Fibroblast of skin of scalp (primary cell): ENCODE measurements at regions not wholly inside any gene's neighbourhood (a gene's known extent, or its start where the extent isn't known, plus 50 kb on each side); places are given as distances from the start of the nearest gene placed in this dataset.

Source experiments
- DNase-seq: peaks from one replicate; pipeline ENCODE4 v3.0.0-alpha.2; 2013

DNA sequence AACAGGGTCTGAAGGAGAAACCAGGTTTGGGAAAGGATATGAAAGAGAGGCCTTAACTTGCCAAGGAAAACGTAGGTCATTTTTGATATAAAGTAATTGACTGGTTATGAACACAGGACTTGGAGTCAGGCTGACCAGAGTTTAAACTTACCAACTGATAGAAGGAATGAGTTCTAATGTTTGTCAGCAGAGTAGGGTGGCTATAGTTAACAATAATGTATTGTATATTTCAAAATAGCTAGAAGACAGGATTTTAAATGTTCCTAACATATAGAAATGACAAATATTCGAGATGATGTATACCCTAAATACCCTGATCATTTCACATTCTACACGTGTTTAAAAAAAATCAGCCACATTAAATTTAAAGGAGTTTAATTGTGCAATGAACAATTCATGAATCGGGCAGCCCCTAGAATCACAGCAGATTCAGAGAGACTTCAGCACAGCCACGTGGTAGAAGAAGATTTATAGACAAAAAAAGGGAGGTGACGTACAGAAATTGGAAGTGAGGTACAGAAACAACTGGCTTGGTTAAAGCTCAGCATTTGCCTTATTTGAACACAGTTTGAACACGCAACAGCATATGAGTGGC lies 52.5 kb upstream of the PLEKHG7 start:
- DNase-seq = no peak

DNA sequence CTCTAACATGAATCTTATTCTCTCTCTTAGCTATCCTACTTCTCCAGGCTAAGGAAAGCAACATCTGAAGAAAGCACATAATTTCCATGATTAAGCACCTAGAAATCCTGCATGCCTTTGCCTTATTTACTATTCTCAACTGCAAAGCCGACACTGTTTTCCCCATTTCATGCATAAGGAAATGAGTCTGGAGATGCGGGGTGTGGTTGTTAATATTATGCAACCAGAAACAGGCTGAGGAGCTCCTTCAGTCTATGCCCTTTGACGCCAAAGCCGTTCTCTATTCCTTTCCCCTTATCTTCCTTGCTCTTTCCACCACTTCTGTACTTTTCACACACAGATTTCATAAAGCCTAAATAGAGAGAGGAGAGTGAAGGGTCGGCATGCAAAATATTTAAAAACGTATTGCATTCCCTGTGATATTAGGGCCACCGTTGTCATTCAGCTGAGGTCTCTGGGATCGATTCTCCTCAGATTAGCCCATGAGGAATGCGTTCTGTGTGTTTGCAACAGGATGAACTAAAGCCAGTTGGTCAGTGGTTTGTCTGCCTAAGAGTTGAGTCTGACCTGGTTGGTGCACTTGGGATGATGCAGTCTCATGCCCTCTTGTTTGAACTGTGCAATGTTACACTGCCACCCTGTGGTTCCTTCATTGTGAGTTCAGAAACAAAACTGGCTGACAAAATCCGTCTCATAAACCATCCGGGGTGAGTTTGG lies 53.1 kb upstream of the PLEKHG7 start:
- peak; percentile 83 for DNase-seq

DNA sequence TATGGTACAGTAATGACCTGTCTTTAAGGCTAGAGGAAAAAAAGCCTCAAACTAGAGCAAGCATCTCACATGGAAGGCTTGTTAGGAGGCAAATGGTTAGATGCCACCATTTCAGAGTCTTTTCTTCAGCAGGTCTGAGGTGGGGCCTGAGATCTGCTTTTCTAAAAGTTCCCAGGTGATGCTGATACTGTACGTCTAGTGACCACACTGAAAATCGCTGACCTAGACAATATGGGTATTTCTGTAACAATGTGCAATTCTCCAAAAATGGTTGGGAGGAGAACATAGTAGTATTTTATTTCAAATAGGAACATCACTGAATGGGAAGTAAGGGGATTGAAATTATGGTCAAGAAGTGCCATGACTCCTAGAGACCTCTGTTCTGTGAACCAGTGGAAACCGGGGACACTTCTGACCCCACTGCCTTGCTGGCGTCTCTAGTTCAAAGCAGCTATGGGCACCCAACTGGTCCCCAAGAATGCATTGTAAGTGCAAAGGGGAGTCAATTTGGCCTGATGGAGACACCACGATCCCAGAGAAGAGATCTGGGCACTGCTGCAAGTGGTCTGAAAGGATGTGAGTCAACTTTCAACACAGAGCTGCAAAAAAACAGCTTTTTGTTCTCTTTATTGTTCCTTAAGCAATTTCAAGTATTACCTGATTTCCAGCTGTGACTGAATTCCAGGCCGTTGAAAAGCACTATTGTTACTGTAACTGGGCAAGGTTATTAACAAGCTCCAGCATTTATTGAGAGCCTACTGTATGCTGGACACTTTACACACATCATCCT lies 54.4 kb upstream of the PLEKHG7 start:
- DNase-seq = no peak

DNA sequence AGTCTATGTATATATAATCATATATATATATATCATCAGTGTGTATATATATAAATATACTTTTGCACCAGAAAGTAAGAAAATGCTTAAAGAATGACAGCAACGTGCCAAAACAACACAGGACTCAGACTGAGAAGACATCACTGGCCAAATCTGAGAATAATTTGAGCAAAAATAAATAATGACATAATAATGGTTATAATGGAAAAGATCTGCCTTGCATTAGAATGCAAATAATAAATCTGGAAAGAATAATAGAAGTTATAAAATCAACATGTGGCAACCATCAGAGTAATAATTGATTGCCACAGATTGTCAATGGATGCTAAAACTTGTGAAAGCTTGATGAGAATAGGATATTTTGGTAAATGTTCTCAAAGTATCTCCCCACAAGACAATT lies 61.5 kb upstream of the PLEKHG7 start:
- DNase-seq = no peak

DNA sequence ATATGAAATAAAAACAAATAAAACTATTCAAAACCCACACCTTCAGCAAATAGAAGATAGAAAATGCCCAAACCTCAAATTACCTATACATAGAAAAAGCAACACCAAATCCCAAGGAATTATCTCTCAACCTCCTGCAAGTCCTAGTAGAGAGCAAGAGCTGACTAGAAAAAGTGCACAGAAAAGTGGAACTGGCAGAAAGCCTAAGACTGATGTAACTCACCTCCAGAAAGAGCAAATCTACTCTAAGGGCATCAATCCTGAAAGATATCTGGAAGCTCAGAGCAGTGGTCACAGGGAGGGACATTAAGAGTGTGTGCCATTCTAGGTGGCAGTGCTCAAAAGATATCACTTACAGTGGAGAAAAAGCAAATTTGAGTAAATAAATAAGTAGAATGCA lies 62.1 kb upstream of the PLEKHG7 start:
- peak; percentile 10 for DNase-seq

DNA sequence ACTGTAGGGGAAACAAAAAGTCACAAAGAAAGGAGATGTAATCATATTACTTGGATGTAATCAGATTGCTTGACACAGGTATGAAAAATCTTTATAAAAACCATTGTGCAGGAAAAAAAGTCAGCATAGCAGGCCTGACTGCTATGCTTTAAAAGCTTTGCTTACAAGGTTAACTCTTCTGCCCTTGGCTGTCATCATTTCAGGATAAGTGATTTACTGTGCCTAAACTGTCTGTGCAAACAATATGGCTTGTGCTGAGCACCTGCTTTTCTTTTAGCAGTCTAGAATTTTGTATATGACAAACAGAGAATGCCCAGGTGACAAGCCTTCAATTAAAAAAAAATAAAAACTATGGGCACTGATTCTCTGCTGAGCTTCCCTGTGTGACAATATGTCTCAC lies 63.8 kb upstream of the PLEKHG7 start:
- DNase-seq = no peak

DNA sequence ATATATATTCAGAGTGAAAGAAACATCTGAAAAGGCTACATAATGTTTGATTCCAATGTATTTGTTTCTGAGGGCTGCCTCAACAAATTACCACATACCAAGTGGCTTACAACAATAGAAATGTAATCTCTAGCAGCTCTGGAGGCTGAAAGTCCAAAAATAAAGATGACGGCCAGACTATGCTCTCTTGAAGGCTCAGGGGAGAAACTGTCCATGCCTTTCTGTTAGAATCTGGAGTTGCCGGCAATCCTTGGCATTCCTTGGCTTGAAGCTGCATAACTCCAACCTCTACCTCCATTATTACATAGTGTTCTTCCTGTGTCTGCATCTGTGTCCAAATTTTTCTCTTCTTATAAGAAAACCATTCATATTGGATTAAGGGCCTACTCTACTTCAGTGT lies 68.1 kb upstream of the PLEKHG7 start:
- DNase-seq = peak; percentile 25

DNA sequence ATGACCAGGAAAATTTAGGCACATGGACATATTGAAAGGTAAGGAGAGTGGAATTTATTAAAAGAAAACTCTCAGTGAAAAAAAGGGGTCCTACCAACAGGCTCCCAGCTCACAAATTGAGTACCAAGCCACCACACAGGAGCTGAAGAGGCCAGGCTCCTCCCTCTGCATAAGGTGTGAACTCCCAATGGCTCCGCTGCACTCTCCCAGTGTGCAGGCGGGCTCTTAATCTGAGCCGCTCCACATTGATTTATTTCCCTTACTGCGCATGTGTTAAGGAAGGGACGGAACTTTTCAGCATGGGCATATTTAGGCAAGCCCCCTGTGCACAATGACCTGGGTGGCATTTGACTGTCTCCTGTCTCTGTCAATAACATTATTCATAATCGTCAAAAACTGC lies 68.6 kb upstream of the PLEKHG7 start:
- no peak for DNase-seq

DNA sequence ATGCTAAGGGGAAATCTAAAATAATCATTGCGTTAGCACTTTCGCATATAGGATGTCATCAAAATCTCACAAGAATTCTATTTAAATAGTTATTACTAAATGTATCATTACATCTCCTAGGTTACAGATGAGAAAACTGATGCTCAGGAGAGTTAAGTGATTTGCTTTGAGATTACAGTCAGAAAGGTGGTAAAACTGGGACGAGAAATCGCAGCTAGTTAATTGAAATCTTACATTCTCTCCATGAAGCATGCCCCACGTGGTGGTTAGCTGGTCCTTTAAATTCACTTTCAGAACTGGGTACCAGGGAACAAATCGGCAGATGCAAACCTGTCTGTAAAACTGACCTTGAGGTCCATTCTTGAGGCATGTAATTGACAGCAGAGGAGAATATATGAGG lies 71.8 kb upstream of the PLEKHG7 start:
- DNase-seq = no peak

DNA sequence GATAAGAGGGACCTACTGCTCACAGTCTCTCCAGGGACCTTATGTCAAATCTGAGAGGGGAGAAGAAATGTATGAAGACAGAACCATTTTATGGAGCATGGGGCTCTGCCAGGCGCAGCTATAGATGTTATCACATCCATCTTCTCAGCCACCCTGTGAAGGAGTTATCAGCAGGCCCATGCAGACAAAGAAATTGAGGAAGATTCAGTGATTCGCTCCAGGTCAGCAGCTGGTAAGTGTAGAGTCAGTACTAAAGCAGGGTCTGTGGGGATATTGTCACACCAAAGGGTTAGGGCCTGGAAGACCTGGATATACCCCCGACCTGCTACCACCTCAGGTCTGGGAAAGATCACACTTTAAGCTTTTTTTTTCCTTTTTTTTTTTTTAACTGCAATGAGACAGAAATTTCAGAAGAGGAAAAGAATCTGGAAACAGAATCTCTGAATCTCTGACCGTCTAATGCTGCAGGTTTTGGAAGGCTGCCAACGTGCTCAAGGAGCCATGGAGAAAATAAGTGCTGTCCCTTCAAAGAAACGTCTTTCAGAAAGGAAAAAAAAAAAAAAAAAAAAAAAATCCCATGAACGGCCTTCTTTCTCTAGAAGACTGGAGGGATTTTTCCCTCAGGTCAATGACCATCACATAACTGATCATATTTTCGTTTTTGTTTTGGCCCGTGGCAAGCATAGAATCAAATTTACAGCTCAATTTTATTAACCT lies 73.3 kb upstream of the PLEKHG7 start:
- DNase-seq = peak; percentile 32

DNA sequence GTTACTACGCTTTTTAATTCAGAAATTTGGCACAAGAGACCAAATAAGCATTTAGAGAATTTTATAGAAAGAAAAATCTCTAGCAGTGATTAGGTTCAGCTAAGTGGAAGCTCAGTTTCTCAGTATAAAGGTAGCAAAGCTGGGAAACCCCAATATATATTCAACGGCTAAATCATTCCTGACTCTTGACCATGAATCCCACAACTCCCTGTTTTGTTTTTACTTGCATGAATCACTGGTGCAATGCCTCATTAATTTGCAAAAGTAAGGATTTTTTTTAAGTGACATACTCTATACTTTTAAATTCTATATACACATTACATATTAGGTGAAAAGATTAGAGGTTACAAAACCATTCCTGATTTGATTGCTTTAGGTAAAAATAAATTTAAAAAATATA lies 74.3 kb upstream of the PLEKHG7 start:
- DNase-seq = peak; percentile 53

DNA sequence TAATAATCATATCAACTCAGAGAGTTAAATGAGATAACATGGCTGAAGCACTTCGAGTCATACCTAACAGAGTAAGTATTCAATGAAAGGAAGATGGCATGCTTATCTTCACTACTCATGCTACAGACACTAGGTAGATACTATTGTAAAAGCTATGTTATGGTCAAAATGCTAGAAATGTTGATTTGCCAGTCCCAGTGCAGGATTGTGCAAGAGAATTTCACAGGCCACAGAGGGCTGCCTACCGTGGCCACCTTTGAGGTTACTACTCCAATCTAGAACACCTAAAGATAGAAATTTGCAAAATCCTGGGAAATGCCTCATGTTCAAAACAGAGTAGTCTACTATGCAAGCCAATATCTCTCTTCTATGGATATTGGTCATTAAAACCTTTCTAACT lies 75.3 kb upstream of the PLEKHG7 start:
- no peak for DNase-seq

DNA sequence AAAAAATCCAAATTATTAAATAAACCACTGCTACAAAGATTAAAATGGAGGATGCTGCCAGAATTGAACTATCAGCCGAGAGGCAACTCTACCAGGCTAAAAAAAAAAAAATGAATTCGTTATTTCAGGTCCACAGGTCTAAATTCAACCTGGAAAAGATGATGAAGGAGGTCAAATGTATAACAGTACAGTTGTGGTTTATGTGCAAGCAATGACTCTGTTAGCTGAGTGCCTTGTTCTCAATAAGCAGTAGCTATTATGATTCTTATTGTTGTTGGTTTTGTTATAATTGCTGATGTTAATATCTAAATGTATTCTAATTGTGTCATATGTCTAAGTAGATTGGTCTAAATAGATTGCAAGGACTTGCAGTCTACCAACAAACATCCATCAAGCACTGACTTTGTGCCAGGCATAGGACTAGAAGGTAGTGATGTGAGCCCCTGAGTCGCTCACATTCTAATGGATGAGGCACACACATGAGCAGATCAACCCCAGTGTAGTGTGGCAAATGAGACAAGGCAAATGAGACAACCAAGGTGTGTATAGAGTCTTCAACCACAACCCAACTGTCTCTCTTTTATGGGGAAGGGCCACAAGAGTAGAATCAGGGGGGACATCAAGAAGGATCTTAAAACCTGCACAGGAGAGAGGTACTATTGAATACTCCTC lies 77.0 kb upstream of the PLEKHG7 start:
- no peak for DNase-seq

DNA sequence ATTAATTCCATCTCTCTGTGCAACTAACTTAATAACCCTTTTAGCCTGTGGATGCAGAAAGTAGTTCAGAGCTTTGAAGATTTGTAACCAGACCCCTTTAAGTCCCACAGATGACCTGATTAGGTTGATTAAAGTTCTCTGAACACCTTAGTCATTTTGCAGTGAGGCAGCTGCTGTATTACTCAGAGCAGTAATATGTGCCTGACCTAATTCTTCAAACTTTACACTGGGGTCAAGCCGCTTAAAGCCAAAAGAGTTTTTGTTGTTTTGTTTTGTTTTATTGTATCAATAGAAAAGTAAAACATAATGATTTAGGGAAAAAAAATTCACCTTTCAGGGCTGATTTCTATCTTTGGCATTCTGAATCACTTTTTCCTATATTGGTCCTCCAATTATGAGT lies 78.6 kb upstream of the PLEKHG7 start:
- peak; percentile 40 for DNase-seq

DNA sequence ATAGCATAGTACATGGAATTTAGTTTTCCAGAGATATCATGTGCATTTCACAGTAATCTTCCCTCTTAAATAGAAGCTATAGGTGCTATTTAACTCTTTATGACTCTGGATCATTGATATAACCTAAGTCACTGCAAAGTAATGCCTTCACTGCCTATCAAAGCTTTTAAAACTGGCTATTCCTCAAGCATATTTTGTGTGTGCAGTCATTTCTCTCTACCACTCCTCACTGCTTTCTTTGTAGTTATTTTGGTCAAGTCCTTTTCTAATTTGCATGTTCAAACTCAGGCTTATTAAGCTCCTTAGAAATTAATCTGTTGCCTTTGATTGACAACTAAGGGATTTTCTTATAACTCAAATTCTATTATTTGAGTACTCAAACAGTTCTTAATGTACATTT lies 79.4 kb upstream of the PLEKHG7 start:
- peak; percentile 16 for DNase-seq

DNA sequence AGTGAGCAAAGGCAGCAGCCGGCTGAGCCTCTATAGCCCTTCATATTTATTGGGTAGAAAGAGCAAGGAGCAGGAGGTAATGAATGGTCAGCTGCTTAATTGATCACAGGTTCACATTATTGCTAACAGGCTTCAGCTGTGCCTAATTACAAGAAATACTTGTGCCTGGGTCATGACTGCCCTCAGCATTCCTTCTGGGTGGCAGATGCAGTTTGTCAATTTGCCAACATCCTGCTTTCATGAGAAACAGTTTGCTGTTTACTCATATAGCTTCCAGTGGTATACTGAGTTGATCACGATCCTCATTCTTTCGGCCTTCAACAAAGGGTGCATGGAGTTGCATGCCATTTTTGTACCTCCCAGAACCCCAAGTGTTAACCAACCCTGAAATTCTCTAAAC lies 81.0 kb upstream of the PLEKHG7 start:
- DNase-seq = peak; percentile 18

DNA sequence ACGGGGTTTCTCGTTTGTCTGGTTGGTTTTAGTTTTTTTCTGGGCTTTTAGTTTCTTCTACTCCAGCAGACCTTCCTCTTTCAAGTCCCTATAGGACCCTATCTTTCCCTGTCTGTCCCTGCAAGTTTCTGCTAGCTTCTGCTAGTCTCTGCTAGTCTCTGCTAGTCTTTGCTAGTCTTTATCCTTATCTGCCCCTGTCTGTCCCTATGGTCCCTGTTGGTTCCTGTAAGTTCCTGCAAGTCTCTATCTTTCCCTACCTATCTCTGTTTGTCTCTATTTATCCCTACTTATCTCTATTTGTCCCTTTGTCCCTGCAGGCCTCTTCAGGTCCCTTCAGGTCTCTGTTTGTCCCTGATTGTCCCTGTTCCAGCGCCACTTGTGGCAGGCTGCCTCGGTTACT lies 81.5 kb upstream of the PLEKHG7 start:
- no peak for DNase-seq

DNA sequence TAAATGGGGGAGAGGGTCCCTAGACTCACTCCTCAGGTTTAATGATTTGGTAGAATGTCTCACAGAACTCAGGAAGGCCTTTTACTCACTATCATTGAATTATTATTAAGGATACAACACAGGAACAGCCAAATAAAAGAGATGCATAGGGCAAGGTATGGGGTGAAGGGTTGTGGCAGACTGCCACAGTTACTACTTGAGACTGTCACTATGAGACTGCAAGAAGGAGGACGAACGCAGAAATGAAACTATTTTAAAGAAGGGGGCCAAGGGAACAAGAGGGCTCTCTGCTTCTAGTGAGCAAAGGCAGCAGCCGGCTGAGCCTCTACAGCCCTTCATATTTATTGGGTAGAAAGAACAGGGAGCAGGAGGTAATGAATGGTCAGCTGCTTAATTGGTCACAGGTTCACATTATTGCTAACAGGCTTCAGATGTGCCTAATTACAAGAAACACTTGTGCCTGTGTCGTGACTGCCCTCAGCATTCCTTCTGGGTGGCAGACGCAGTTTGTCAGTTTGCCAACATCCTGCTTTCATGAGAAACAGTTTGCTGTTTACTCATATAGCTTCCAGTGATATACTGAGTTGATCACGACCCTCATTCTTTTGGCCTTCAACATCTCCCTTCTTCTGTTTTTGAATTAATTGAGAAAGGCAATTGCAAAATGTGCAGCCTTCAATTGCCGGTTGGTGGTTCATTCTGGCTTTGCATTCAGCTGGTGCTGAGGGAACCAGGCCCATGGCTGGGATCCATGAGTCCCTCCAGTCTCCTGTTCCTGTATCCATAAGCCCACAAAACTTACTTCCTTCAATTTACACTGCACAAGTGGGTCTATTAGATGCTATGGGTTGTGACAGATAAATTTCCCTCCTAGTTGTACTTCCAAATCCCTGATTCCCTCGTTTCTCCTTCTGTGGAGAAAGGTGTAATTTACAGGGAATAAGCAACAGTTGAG lies 82.8 kb upstream of the PLEKHG7 start:
- DNase-seq = peak; percentile 69

DNA sequence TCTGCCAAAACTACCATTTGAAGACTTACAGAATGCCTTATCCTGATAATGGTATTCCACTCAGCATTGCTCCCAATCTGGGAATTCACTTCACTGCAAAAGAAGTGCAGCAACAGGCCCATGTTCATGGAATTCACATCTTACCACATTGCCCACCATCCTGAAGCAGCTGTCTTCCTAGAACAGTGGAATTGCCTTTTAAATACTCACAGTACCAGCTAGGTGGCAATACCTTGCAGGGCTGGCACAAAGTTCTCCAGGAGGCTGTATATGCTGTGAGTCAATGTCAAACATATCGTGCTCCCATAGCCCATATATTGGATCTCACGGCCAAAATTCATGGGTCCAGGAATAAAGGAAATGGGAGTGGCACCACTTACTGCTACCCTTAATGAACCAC lies 83.8 kb upstream of the PLEKHG7 start:
- no peak for DNase-seq

DNA sequence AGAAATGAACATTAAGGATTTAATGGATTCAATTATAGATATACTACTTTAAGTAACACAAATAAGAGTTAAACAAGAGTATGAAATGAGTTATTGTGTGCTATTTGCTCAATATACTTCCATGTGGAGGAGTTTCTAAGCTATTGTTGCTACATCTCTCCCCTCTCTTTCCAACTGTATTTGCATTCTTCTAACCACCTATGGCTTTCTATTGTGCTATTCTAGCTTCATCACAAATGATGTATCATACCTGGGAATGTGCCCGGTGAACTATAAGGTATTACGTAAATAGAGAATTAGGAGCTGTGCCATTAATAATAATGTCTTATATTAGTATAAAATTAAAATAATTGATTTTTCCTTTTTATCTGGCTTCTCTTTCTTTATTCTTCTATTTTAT lies 87.1 kb upstream of the PLEKHG7 start:
- no peak for DNase-seq

DNA sequence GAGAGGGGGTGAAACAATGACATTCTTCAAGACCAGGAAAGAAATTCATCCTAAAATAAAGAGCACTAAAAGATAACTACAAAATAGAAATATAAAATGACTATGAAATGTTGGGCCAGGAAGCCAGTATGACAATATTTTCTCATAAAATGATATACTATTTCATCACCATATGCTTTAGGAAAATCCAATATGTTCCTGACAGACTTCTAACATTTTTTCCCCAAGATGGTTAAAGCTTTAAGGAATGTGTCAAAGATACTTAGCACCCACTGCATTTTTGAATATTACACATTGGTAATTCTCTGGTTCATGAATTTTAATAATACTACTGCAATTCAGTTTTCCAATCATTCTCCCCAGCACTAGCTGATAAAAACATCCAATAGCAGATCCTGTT lies 87.7 kb upstream of the PLEKHG7 start:
- DNase-seq = peak; percentile 36

DNA sequence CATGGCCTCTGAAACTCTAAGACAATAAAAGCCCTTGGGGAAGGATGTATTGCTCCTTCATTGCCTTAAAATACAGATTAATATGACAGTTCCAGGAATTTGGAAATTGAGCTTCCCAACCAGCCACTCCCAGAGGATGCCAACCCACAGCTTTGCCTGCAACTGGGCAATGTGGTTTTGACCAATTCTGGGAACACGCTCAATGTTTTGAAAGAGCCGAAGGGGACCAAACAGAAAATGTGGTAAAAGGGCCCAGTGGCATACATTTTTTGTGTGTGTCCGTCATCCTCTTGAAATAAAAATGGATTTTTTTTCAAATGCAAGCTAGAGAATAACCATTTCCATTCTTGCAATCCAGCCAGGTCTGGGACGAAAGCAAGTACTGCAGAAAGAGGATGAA lies 88.3 kb upstream of the PLEKHG7 start:
- peak; percentile 83 for DNase-seq
